Tibial nerve (tissue), 4 donors: ENCODE measurements at regions not wholly inside any gene's neighbourhood (a gene's known extent, or its start where the extent isn't known, plus 50 kb on each side); places are given as distances from the start of the nearest gene placed in this dataset.

Source experiments
- CTCF ChIP-seq, 5 experiments: fragments of 200-600 bp in 3 of 5; fragments of 450-650 bp in 2 of 5; sonication (generic) in 3 of 5; IDR thresholded peaks; one replicate each; pipeline ENCODE4 v1.5.1; 2016 to 2019; ENCODE audit warnings: antibody characterized with exemption in 5 of 5, mild to moderate bottlenecking in 3 of 5, moderate library complexity in 2 of 5
- EP300 ChIP-seq, 2 donors: sonication (generic); formaldehyde crosslinking; IDR thresholded peaks; one replicate each; pipeline ENCODE4 v1.6.1; 2017; ENCODE audit warnings: antibody characterized with exemption in 2 of 2, mild to moderate bottlenecking in 1 of 2
- POLR2A ChIP-seq, 2 donors: fragments of 450-650 bp; IDR thresholded peaks; one replicate each; pipeline ENCODE4 v1.6.1; 2017; ENCODE audit warnings: antibody characterized with exemption in 2 of 2, mild to moderate bottlenecking in 2 of 2, moderate library complexity in 2 of 2

- TF ChIP-seq POLR2A (IDR thresholded peaks at IDR 0.05), result no peak
- TF ChIP-seq CTCF (IDR thresholded peaks at IDR 0.05), result no peak
- no peak for TF ChIP-seq EP300 (IDR thresholded peaks at IDR 0.05)
These were observed 117.9 kb downstream of the TM9SF2 start for GRCh38 chr13:99619207-99619606.
